Renal pelvis (tissue), 1 donor: ENCODE measurements at regions not wholly inside any gene's neighbourhood (a gene's known extent, or its start where the extent isn't known, plus 50 kb on each side); places are given as distances from the start of the nearest gene placed in this dataset.

ENCODE experiments used
- DNase-seq: peaks from one replicate; pipeline ENCODE4 v3.0.0-alpha.2; 2013

GRCh38 chr9:106707738-106708474, 155.1 kb upstream of the ZNF462 start:
- no peak for DNase-seq

- DNase-seq: no peak
Observed at GRCh38 chr9:106708475-106709146, 154.4 kb upstream of the ZNF462 start.

GRCh38 chr9:106712279-106712678, 150.7 kb upstream of the ZNF462 start:
- DNase-seq: no peak

GRCh38 chr9:106713206-106713605, 149.8 kb upstream of the ZNF462 start:
- no peak for DNase-seq

- DNase-seq: no peak
Observed at GRCh38 chr9:106716820-106717219, 146.1 kb upstream of the ZNF462 start.

- DNase-seq: no peak
Observed at GRCh38 chr9:106717686-106718085, 145.3 kb upstream of the ZNF462 start.

GRCh38 chr9:106718936-106719335, 144.0 kb upstream of the ZNF462 start:
- no peak for DNase-seq

- no peak for DNase-seq
Observed at GRCh38 chr9:106722051-106722753, 140.8 kb upstream of the ZNF462 start.

GRCh38 chr9:106723926-106724325, 139.0 kb upstream of the ZNF462 start:
- DNase-seq: no peak

- DNase-seq: no peak
Observed at GRCh38 chr9:106724566-106724965, 138.4 kb upstream of the ZNF462 start.

- no peak for DNase-seq
Observed at GRCh38 chr9:106726070-106726815, 136.7 kb upstream of the ZNF462 start.

- DNase-seq: no peak
Observed at GRCh38 chr9:106727969-106728368, 135.0 kb upstream of the ZNF462 start.

GRCh38 chr9:106728860-106729259, 134.1 kb upstream of the ZNF462 start:
- DNase-seq: no peak

GRCh38 chr9:106731910-106732309, 131.1 kb upstream of the ZNF462 start:
- DNase-seq: no peak

- DNase-seq: no peak
Observed at GRCh38 chr9:106733828-106734380, 129.1 kb upstream of the ZNF462 start.

GRCh38 chr9:106737516-106737915, 125.5 kb upstream of the ZNF462 start:
- DNase-seq: no peak

- DNase-seq: no peak
Observed at GRCh38 chr9:106738109-106738508, 124.9 kb upstream of the ZNF462 start.

- no peak for DNase-seq
Observed at GRCh38 chr9:106745457-106745856, 117.5 kb upstream of the ZNF462 start.

- no peak for DNase-seq
Observed at GRCh38 chr9:106745876-106746275, 117.1 kb upstream of the ZNF462 start.

- DNase-seq: no peak
Observed at GRCh38 chr9:106751681-106752080, 111.3 kb upstream of the ZNF462 start.

GRCh38 chr9:106752581-106752980, 110.4 kb upstream of the ZNF462 start:
- no peak for DNase-seq

GRCh38 chr9:106753155-106753671, 109.8 kb upstream of the ZNF462 start:
- no peak for DNase-seq
